K562 (cell line): ENCODE measurements at regions not wholly inside any gene's neighbourhood (a gene's known extent, or its start where the extent isn't known, plus 50 kb on each side); places are given as distances from the start of the nearest gene placed in this dataset.

Source experiments
- ATAC-seq: fragments of 200-7000 bp; cut with Tn5 transposase; 3 replicates; pipeline ENCODE4 v1.9.1; 2020; ENCODE audit warnings: moderate library complexity
- BruUV-seq: library from RNA; stranded (reverse); fragments of 400-500 nt; replicated peaks from 2 replicates; lab custom pipeline; 2021; lab: Mats Ljungman, UMichigan
- CTCF ChIA-PET: fragments of 300-600 bp; formaldehyde crosslinking; extraction: SDS; loops from one replicate; lab custom pipeline; 2021; ENCODE audit warnings: low intra/inter-chr PET ratio; lab: Yijun Ruan, JAX
- POLR2A ChIA-PET: fragments of 300-600, 350-650 bp; sonication (Branson Sonifier 250); formaldehyde crosslinking; extraction: SDS; loops from one replicate; lab custom pipeline; 2021; ENCODE audit warnings: antibody characterized with exemption, inconsistent platforms; lab: Yijun Ruan, JAX
- DNase-seq, 4 experiments: peaks; one replicate each; pipeline versions ENCODE4 v3.0.0 to v3.0.0-alpha.2; 2011 to 2018; ENCODE audit warnings: low spot score in 3 of 4, mixed read lengths in 3 of 4; ENCODE audit errors: extremely low read depth in 1 of 4
- FAIRE-seq: peaks from 2 replicates; lab custom pipeline; 2011; peaks lifted over from hg19 to GRCh38; lab: Jason Lieb, UNC
- H2AFZ ChIP-seq: 2 replicates; pipeline ENCODE4 v1.6.0; 2011; ENCODE audit warnings: low read depth, low read length, control low read depth, inconsistent platforms
- H3K27ac ChIP-seq: fragments of 200-600 bp; 3 replicates; pipeline ENCODE4 v1.8.0; 2011; ENCODE audit warnings: low read depth, mild to moderate bottlenecking, control low read depth, inconsistent platforms, low read length, moderate library complexity, mixed read lengths; ENCODE audit errors: extremely low read depth
- H3K27me3 ChIP-seq, 2 experiments: fragments of 300-600 bp in 1 of 2; 2 replicates in 1 of 2; 3 replicates in 1 of 2; pipeline versions ENCODE4 v1.6.0 to v1.8.0; 2011; ENCODE audit warnings: inconsistent platforms in 2 of 2, low read length in 2 of 2, mild to moderate bottlenecking in 1 of 2, mixed read lengths in 1 of 2, moderate library complexity in 1 of 2; ENCODE audit not compliant: control insufficient read depth in 2 of 2, insufficient read depth in 2 of 2
- H3K36me3 ChIP-seq: fragments of 300-600 bp; 3 replicates; pipeline ENCODE4 v1.8.0; 2011; ENCODE audit warnings: mild to moderate bottlenecking, low read length, inconsistent platforms; ENCODE audit not compliant: control insufficient read depth, insufficient read depth
- H3K4me1 ChIP-seq, 2 experiments: fragments of 200-600 bp in 1 of 2; replicated peaks in 1 of 2; 2 replicates in 1 of 2; 3 replicates in 1 of 2; pipeline versions ENCODE4 v1.5.1 to v1.8.0; 2011; ENCODE audit warnings: inconsistent platforms in 2 of 2, low read length in 2 of 2, mild to moderate bottlenecking in 1 of 2, mixed read lengths in 1 of 2, moderate library complexity in 1 of 2; ENCODE audit not compliant: control insufficient read depth in 2 of 2, insufficient read depth in 2 of 2
- H3K4me2 ChIP-seq: 2 replicates; pipeline ENCODE4 v1.6.1; 2011; ENCODE audit warnings: low read length, control low read depth, inconsistent platforms, mixed read lengths; ENCODE audit not compliant: insufficient read depth
- H3K4me3 ChIP-seq: fragments of 200-600 bp; sonication (generic), shearing (Covaris generic); 2 replicates; pipeline ENCODE4 v1.5.1; 2016; ENCODE audit warnings: control low read depth, inconsistent platforms
- H3K79me2 ChIP-seq: fragments of 200-600 bp; 3 replicates; pipeline ENCODE4 v1.8.0; 2011; ENCODE audit warnings: low read length, inconsistent platforms; ENCODE audit not compliant: control insufficient read depth, insufficient read depth
- H3K9ac ChIP-seq, 2 experiments: 2 replicates each; pipeline versions ENCODE4 v1.6.0 to v1.6.1; 2011; ENCODE audit warnings: low read depth in 2 of 2, low read length in 2 of 2, control low read depth in 1 of 2, inconsistent platforms in 1 of 2, mild to moderate bottlenecking in 1 of 2, mixed read lengths in 1 of 2; ENCODE audit not compliant: insufficient read depth in 1 of 2
- H3K9me1 ChIP-seq: one replicate; pipeline ENCODE4 v1.6.0; 2011; ENCODE audit warnings: inconsistent platforms, mild to moderate bottlenecking, low read length, moderate library complexity; ENCODE audit not compliant: control insufficient read depth, insufficient read depth
- H3K9me3 ChIP-seq: replicated peaks from 2 replicates; pipeline ENCODE4 v1.5.1; 2011; ENCODE audit warnings: low read depth, low read length, inconsistent platforms; ENCODE audit not compliant: control insufficient read depth, insufficient read depth
- H4K20me1 ChIP-seq: replicated peaks from 2 replicates; pipeline ENCODE4 v1.6.1; 2011; ENCODE audit warnings: low read length, inconsistent platforms, mixed read lengths; ENCODE audit not compliant: control insufficient read depth, insufficient read depth
- ARID2 ChIP-seq: fragments of 450-650 bp; IDR thresholded peaks from 2 replicates; pipeline ENCODE4 v1.6.1; 2017; ENCODE audit warnings: antibody characterized with exemption, mild to moderate bottlenecking
- BHLHE40 ChIP-seq: IDR thresholded peaks from 2 replicates; pipeline ENCODE4 v1.6.1; 2011; ENCODE audit warnings: low read length, improper control_type of control experiment
- EHMT2 ChIP-seq: fragments of 450-650 bp; IDR thresholded peaks from 2 replicates; pipeline ENCODE4 v1.6.1; 2018; ENCODE audit warnings: antibody characterized with exemption
- ELF4 ChIP-seq: fragments of 450-650 bp; formaldehyde crosslinking; IDR thresholded peaks from 2 replicates; pipeline ENCODE4 v1.4.0; 2022; ENCODE audit warnings: missing genetic modification characterization
- GABPA ChIP-seq: fragments of 200-800 bp; sonication (Bioruptor generic); conservative IDR thresholded peaks from 2 replicates; pipeline ENCODE4 v1.6.1; 2016; ENCODE audit warnings: low read depth, missing genetic modification characterization, missing compliant biosample characterization
- GATAD2A ChIP-seq: fragments of 450-650 bp; IDR thresholded peaks from 2 replicates; pipeline ENCODE4 v1.6.1; 2017
- HDAC1 ChIP-seq, 2 experiments: fragments of 450-650 bp; IDR thresholded peaks; 2 replicates each; pipeline ENCODE4 v1.6.1; 2016 to 2017; ENCODE audit warnings: inconsistent platforms in 1 of 2, mild to moderate bottlenecking in 1 of 2, moderate library complexity in 1 of 2
- HSF4 ChIP-seq: fragments of 250-450 bp; sonication (Bioruptor Pico); IDR thresholded peaks from 2 replicates; pipeline ENCODE4 v2.1.2; 2022; ENCODE audit warnings: mild to moderate bottlenecking, moderate library complexity, borderline replicate concordance
- MCM5 ChIP-seq: fragments of 450-650 bp; IDR thresholded peaks from 2 replicates; pipeline ENCODE4 v1.6.1; 2016; ENCODE audit warnings: low read depth
- NFIC ChIP-seq: fragments of 450-650 bp; IDR thresholded peaks from 2 replicates; pipeline ENCODE4 v1.6.1; 2017; ENCODE audit warnings: mild to moderate bottlenecking, inconsistent platforms
- SMAD1 ChIP-seq: fragments of 150-350 bp; IDR thresholded peaks from 2 replicates; pipeline ENCODE4 v1.6.1; 2014; ENCODE audit warnings: low read length, low read depth; ENCODE audit not compliant: partially characterized antibody
- THRAP3 ChIP-seq: fragments of 450-650 bp; IDR thresholded peaks from 2 replicates; pipeline ENCODE4 v1.6.1; 2016; ENCODE audit warnings: mild to moderate bottlenecking, inconsistent platforms, borderline replicate concordance
- ZFX ChIP-seq: sonication (generic); formaldehyde crosslinking; IDR thresholded peaks from 2 replicates; pipeline ENCODE4 v1.8.0; 2022; ENCODE audit warnings: mild to moderate bottlenecking, missing genetic modification reagents, moderate library complexity
- WGBS: fragments of 100-300 bp; shearing (Covaris generic); methylation state at CpG from one replicate; pipeline ENCODE4 v1.1.6; 2016; ENCODE audit warnings: low coverage, mixed read lengths; ENCODE audit not compliant: insufficient coverage; ENCODE audit errors: missing lambda C conversion rate; 5-methylcytosine and 5-hydroxymethylcytosine counted together
- in situ Hi-C: fragments of 300-500 bp; cut with MboI; formaldehyde crosslinking; loops from 4 replicates; pipeline ENCODE4 v1.15.0; 2018; ENCODE audit warnings: inconsistent platforms, mixed read lengths
- intact Hi-C: fragments of 100-400 bp; cut with micrococcal nuclease; formaldehyde crosslinking; loops from 2 replicates; pipeline ENCODE4 v1.14.2; 2022
- TF ChIP-seq, protein P1 (sequence below): fragments of 450-650 bp; IDR thresholded peaks from 2 replicates; pipeline ENCODE4 v1.6.1; 2016; ENCODE audit warnings: borderline replicate concordance
- TF ChIP-seq, protein P2 (sequence below): fragments of 450-650 bp; IDR thresholded peaks from 2 replicates; pipeline ENCODE4 v1.7.0; 2016; ENCODE audit warnings: borderline replicate concordance
- TF ChIP-seq, protein P3 (sequence below), 2 experiments: fragments of 450-650 bp; IDR thresholded peaks; 2 replicates each; pipeline ENCODE4 v1.6.1; 2016
- TF ChIP-seq, protein P4 (sequence below): sonication (generic); formaldehyde crosslinking; IDR thresholded peaks from 2 replicates; pipeline ENCODE4 v1.4.0; 2020; ENCODE audit warnings: mild to moderate bottlenecking, missing genetic modification reagents

DNA sequence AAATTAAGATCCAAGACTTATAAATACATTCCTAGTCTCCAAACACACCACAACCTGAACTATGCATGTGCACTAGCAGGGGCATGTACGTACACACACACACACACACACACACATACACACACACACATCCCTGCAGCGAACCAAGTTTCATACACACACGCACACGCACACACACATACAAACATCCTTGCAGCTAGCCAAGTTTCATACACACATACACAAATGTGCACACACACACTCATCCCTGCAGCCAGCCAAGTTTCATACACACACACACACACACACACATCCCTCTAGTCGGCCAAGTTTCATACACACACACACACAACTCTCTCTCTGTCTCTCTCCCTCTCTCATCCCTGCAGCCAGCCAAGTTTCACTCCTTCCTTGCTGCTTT, 82.7 kb upstream of the WIPF3 start:
- no TSS peak for BruUV-seq
- Histone ChIP-seq H2AFZ (peak overlapping the region; percentile 74), H3K9me3 (no peaks in the 10 kb centered on the region), H3K4me2 (peak overlapping the region; percentile 54; the same call in 1 of the 2 replicates), H3K4me3 (no peak overlapping the region), H3K9me1 (no peaks in the 10 kb centered on the region), H3K27me3 (no peaks in the 10 kb centered on the region), H4K20me1 (no peaks in the 10 kb centered on the region), H3K79me2 (no peaks in the 10 kb centered on the region), H3K4me1 (peaks cover 0 to 4% of the 10 kb centered on the region in 2 experiments; a peak in 2 of 5 replicates), H3K27ac (no peak overlapping the region; the same call in 2 of the 3 replicates), H3K36me3 (no peaks in the 10 kb centered on the region), H3K9ac (no peak overlapping the region)
- peak in 1 of 4 experiments; percentile 19 for DNase-seq
- WGBS: 61% methylated on average over 5 of the region's 5 CpGs
- POLR2A ChIA-PET: no interaction called here
- no peak for FAIRE-seq
- peak; percentile 56 for ATAC-seq
- in situ Hi-C loops (no loop called here), intact Hi-C loops (no loop called here)
- CTCF ChIA-PET: no interaction called here
- TF ChIP-seq GABPA (tag) (no peak), BHLHE40 (no peak), SMAD1 (no peak), HSF4 (CRISPR knock-in tag) (no peak), NFIC (0 out of 2 replicates have a peak, but pooled peaks have one; percentile 9), ARID2 (peak; percentile 38; the same call in 1 of the 2 replicates), GATAD2A (no peak), ZFX (CRISPR knock-in tag) (no peak), MCM5 (no peak), HDAC1 (IDR thresholded peaks at IDR 0.05) (0 out of 4 replicates have a peak, but pooled peaks of 1 of the 2 experiments have one; percentile 15), ELF4 (peak; percentile 75), THRAP3 (peak; percentile 54; the same call in 1 of the 2 replicates), EHMT2 (peak; percentile 76)
- TF ChIP-seq, protein P1, sequence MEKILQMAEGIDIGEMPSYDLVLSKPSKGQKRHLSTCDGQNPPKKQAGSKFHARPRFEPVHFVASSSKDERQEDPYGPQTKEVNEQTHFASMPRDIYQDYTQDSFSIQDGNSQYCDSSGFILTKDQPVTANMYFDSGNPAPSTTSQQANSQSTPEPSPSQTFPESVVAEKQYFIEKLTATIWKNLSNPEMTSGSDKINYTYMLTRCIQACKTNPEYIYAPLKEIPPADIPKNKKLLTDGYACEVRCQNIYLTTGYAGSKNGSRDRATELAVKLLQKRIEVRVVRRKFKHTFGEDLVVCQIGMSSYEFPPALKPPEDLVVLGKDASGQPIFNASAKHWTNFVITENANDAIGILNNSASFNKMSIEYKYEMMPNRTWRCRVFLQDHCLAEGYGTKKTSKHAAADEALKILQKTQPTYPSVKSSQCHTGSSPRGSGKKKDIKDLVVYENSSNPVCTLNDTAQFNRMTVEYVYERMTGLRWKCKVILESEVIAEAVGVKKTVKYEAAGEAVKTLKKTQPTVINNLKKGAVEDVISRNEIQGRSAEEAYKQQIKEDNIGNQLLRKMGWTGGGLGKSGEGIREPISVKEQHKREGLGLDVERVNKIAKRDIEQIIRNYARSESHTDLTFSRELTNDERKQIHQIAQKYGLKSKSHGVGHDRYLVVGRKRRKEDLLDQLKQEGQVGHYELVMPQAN: peak; percentile 32; the same call in 1 of the 2 replicates
- TF ChIP-seq, protein P2, sequence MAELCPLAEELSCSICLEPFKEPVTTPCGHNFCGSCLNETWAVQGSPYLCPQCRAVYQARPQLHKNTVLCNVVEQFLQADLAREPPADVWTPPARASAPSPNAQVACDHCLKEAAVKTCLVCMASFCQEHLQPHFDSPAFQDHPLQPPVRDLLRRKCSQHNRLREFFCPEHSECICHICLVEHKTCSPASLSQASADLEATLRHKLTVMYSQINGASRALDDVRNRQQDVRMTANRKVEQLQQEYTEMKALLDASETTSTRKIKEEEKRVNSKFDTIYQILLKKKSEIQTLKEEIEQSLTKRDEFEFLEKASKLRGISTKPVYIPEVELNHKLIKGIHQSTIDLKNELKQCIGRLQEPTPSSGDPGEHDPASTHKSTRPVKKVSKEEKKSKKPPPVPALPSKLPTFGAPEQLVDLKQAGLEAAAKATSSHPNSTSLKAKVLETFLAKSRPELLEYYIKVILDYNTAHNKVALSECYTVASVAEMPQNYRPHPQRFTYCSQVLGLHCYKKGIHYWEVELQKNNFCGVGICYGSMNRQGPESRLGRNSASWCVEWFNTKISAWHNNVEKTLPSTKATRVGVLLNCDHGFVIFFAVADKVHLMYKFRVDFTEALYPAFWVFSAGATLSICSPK: 0 out of 2 replicates have a peak, but pooled peaks have one; percentile 40
- TF ChIP-seq, protein P3, sequence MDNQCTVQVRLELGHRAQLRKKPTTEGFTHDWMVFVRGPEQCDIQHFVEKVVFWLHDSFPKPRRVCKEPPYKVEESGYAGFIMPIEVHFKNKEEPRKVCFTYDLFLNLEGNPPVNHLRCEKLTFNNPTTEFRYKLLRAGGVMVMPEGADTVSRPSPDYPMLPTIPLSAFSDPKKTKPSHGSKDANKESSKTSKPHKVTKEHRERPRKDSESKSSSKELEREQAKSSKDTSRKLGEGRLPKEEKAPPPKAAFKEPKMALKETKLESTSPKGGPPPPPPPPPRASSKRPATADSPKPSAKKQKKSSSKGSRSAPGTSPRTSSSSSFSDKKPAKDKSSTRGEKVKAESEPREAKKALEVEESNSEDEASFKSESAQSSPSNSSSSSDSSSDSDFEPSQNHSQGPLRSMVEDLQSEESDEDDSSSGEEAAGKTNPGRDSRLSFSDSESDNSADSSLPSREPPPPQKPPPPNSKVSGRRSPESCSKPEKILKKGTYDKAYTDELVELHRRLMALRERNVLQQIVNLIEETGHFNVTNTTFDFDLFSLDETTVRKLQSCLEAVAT (IDR thresholded peaks at IDR 0.05): peak; percentile 49 to 64; a peak in 3 of 4 replicates
- TF ChIP-seq, protein P4, sequence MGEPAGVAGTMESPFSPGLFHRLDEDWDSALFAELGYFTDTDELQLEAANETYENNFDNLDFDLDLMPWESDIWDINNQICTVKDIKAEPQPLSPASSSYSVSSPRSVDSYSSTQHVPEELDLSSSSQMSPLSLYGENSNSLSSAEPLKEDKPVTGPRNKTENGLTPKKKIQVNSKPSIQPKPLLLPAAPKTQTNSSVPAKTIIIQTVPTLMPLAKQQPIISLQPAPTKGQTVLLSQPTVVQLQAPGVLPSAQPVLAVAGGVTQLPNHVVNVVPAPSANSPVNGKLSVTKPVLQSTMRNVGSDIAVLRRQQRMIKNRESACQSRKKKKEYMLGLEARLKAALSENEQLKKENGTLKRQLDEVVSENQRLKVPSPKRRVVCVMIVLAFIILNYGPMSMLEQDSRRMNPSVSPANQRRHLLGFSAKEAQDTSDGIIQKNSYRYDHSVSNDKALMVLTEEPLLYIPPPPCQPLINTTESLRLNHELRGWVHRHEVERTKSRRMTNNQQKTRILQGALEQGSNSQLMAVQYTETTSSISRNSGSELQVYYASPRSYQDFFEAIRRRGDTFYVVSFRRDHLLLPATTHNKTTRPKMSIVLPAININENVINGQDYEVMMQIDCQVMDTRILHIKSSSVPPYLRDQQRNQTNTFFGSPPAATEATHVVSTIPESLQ (CRISPR knock-in tag): no peak
